Amniotic epithelial cell (primary cell): ENCODE measurements at regions not wholly inside any gene's neighbourhood (a gene's known extent, or its start where the extent isn't known, plus 50 kb on each side); places are given as distances from the start of the nearest gene placed in this dataset.
"Not testable (repeated sequence)": the region's sequence is repeated elsewhere in the genome, so short reads cannot be mapped to it uniquely, and the experiment has no call there.

Source experiments
- DNase-seq: peaks from one replicate; pipeline ENCODE4 v3.0.0-alpha.2; 2010; ENCODE audit warnings: low read depth

- not testable (repeated sequence) for DNase-seq
Measured at GRCh38 chr14:106327702-106328353, 801.4 kb downstream of the TMEM121 start.

- not testable (repeated sequence) for DNase-seq
Measured at GRCh38 chr14:106329243-106329642, 802.9 kb downstream of the TMEM121 start.

GRCh38 chr14:106329987-106330774, 803.8 kb downstream of the TMEM121 start:
- not testable (repeated sequence) for DNase-seq

- not testable (repeated sequence) for DNase-seq
Measured at GRCh38 chr14:106334428-106335109, 808.2 kb downstream of the TMEM121 start.

- DNase-seq: not testable (repeated sequence)
Measured at GRCh38 chr14:106335110-106335429, 808.7 kb downstream of the TMEM121 start.

- not testable (repeated sequence) for DNase-seq
Measured at GRCh38 chr14:106338775-106339174, 812.4 kb downstream of the TMEM121 start.

GRCh38 chr14:106340658-106341057, 814.3 kb downstream of the TMEM121 start:
- not testable (repeated sequence) for DNase-seq

- not testable (repeated sequence) for DNase-seq
Measured at GRCh38 chr14:106341161-106341560, 814.8 kb downstream of the TMEM121 start.

GRCh38 chr14:106343626-106344025, 817.2 kb downstream of the TMEM121 start:
- no peak for DNase-seq

GRCh38 chr14:106344065-106344614, 817.8 kb downstream of the TMEM121 start:
- DNase-seq: not testable (repeated sequence)

- DNase-seq: not testable (repeated sequence)
Measured at GRCh38 chr14:106344791-106345479, 818.6 kb downstream of the TMEM121 start.

GRCh38 chr14:106346084-106346483, 819.7 kb downstream of the TMEM121 start:
- DNase-seq: no peak

GRCh38 chr14:106346534-106347290, 820.3 kb downstream of the TMEM121 start:
- DNase-seq: no peak

- no peak for DNase-seq
Measured at GRCh38 chr14:106347291-106347778, 821.0 kb downstream of the TMEM121 start.

- no peak for DNase-seq
Measured at GRCh38 chr14:106347890-106348755, 821.7 kb downstream of the TMEM121 start.

- not testable (repeated sequence) for DNase-seq
Measured at GRCh38 chr14:106348873-106349540, 822.6 kb downstream of the TMEM121 start.

- not testable (repeated sequence) for DNase-seq
Measured at GRCh38 chr14:106349678-106350457, 823.5 kb downstream of the TMEM121 start.

- not testable (repeated sequence) for DNase-seq
Measured at GRCh38 chr14:106355007-106355791, 828.8 kb downstream of the TMEM121 start.
